ENCODE measurements at regions not wholly inside any gene's neighbourhood (a gene's known extent, or its start where the extent isn't known, plus 50 kb on each side); places are given as distances from the start of the nearest gene placed in this dataset.

DNA sequence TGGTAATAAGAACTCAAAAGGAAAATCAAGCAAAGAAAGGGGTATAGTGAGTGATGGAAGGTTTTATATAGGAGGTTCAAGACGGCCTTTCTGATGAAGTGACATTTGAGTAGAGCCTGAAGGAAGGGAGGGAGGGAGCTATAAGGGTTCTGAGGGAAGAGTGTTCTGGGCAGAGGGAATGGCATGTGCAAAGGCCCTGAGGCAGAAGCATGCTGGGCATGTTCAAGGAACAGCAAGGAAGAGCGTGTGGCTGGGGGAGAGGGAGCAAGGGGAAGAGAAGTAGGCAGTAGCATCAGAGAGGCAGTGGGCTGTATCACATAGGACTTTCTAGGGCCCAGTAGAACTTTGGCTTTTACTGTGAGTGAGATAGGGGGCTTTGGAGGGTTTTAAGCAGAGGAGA is 108.9 kb upstream of the NAV2 start:
- TF ChIP-seq, protein P1, sequence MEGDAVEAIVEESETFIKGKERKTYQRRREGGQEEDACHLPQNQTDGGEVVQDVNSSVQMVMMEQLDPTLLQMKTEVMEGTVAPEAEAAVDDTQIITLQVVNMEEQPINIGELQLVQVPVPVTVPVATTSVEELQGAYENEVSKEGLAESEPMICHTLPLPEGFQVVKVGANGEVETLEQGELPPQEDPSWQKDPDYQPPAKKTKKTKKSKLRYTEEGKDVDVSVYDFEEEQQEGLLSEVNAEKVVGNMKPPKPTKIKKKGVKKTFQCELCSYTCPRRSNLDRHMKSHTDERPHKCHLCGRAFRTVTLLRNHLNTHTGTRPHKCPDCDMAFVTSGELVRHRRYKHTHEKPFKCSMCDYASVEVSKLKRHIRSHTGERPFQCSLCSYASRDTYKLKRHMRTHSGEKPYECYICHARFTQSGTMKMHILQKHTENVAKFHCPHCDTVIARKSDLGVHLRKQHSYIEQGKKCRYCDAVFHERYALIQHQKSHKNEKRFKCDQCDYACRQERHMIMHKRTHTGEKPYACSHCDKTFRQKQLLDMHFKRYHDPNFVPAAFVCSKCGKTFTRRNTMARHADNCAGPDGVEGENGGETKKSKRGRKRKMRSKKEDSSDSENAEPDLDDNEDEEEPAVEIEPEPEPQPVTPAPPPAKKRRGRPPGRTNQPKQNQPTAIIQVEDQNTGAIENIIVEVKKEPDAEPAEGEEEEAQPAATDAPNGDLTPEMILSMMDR (IDR thresholded peaks at IDR 0.05; ENCODE audit: insufficient read depth, low read length), result no peak
- no peak overlapping the region for H3K4me3 ChIP-seq (ENCODE audit: low read depth, low read length)
- DNase-seq (ENCODE audit: low read depth), result no peak

DNA sequence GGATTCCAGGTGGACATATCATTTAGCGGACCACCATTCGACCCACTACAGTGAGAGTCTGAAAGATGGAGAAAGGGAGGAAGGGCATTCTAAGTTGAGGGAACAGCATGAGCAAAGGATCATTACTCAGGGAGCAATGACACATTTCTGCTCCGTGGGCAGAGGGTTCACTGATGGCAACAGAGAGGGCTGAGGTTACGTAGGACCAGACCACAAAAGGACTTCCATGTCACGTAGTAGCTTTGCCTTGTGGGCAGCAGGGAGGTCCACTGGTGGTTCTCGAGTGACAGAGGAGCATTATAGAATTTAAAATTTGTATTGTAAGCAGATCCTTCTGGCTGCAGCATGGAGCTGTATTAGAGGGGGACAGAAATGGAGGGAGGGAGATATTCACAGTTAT is 109.7 kb upstream of the NAV2 start:
- DNase-seq (ENCODE audit: low read depth), result no peak
- TF ChIP-seq, protein P1 (IDR thresholded peaks at IDR 0.05; ENCODE audit: insufficient read depth, low read length), result no peak

GRCh38 chr11:19602406-19602805 is 110.2 kb upstream of the NAV2 start:
- TF ChIP-seq, protein P1 (IDR thresholded peaks at IDR 0.05; ENCODE audit: insufficient read depth, low read length), result no peak
- DNase-seq (ENCODE audit: low read depth), result no peak
- no peak overlapping the region for H3K4me3 ChIP-seq (ENCODE audit: low read depth, low read length)

More for the DNA sequence above, 109.7 kb upstream of the NAV2 start:
- no peak overlapping the region for H3K4me3 ChIP-seq (ENCODE audit: low read depth, low read length)

DNA sequence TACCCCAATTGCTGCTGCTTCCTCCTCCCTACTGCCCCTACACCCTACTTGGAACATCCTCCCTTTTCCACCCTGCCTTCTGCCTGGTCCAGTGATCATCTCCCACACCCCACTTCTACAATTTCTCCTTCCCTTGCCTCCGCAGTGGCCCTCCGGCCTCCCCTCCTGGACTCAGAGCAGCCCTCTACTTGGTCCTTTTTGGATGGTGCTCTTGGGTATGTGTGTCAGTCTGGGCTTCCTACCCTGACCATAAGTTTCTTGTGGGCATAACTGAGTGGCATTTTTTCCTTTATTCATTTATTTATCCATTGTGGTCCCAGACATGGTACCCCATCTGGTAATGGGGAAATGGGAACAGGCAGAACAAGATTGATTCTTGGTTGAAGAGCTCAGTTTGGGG is 111.4 kb upstream of the NAV2 start:
- no peak overlapping the region for H3K4me3 ChIP-seq (ENCODE audit: low read depth, low read length)
- TF ChIP-seq, protein P1 (IDR thresholded peaks at IDR 0.05; ENCODE audit: insufficient read depth, low read length), result no peak
- no peak for DNase-seq (ENCODE audit: low read depth)

- no peak overlapping the region for H3K4me3 ChIP-seq (ENCODE audit: low read depth, low read length)
- no peak for DNase-seq (ENCODE audit: low read depth)
- TF ChIP-seq, protein P1 (IDR thresholded peaks at IDR 0.05; ENCODE audit: insufficient read depth, low read length), result no peak
Measured at GRCh38 chr11:19599681-19600080, 113.0 kb upstream of the NAV2 start.

DNA sequence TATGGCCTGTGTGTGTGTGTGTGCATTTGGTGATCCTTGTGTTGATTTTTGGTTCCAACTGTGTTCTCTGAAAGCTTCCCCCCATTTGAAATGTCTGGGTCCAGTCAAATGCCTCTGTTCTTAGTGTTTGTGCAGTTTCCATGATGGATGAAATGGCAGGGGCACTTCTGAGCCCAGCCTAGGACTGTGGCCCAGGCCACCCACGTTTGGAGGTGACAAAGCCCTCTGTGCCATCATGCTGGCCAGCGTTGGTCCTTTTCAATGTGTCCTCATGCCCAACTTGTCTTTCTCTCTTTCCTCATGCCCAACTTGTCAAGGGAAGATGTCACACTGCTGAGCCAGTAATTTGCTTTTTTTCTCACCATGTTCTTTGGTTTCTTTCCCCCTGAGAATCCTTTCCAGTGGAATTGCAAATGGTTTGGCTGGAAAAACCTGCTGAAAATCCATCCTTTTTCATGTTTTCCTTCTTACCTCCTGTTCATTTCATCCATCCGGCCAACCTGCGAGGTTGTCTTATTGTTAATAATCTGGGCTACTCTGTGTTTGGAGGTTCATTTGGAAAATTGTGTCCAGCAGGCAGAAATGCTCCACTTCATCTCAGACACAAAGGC is 113.7 kb upstream of the NAV2 start:
- TF ChIP-seq, protein P1 (IDR thresholded peaks at IDR 0.05; ENCODE audit: insufficient read depth, low read length), result no peak
- no peak overlapping the region for H3K4me3 ChIP-seq (ENCODE audit: low read depth, low read length)

GRCh38 chr11:19598456-19598855 is 114.2 kb upstream of the NAV2 start:
- H3K4me3 ChIP-seq (ENCODE audit: low read depth, low read length), result no peak overlapping the region
- TF ChIP-seq, protein P1 (IDR thresholded peaks at IDR 0.05; ENCODE audit: insufficient read depth, low read length), result no peak
- DNase-seq (ENCODE audit: low read depth), result no peak

More for the DNA sequence above, 113.7 kb upstream of the NAV2 start:
- DNase-seq (ENCODE audit: low read depth), result no peak
